Smooth muscle cell (in vitro differentiated cells): ENCODE measurements at regions not wholly inside any gene's neighbourhood (a gene's known extent, or its start where the extent isn't known, plus 50 kb on each side); places are given as distances from the start of the nearest gene placed in this dataset.

Experiments
- DNase-seq: peaks from one replicate; lab custom pipeline; 2025; ENCODE audit not compliant: unreplicated experiment; lab: John Stamatoyannopoulos, UW
- H2AFZ ChIP-seq: fragments of 200-600 bp; sonication (generic); 2 replicates; pipeline ENCODE4 v1.6.0; 2016; ENCODE audit warnings: antibody characterized with exemption, low read depth, mild to moderate bottlenecking
- H3F3A ChIP-seq: fragments of 200-600 bp; sonication (generic); 2 replicates; pipeline ENCODE4 v1.6.0; 2017; ENCODE audit warnings: antibody characterized with exemption, low read depth
- H3K27ac ChIP-seq: fragments of 200-600 bp; sonication (generic); 2 replicates; pipeline ENCODE4 v1.5.1; 2016; ENCODE audit warnings: low read depth, mild to moderate bottlenecking
- H3K27me3 ChIP-seq: fragments of 200-600 bp; sonication (generic); 2 replicates; pipeline ENCODE4 v1.6.1; 2016; ENCODE audit warnings: low read depth, mild to moderate bottlenecking
- H3K36me3 ChIP-seq: fragments of 200-600 bp; sonication (generic); 2 replicates; pipeline ENCODE4 v1.5.1; 2016; ENCODE audit warnings: low read depth
- H3K4me1 ChIP-seq: fragments of 200-600 bp; sonication (generic); 2 replicates; pipeline ENCODE4 v1.5.1; 2016; ENCODE audit warnings: low read depth
- H3K4me2 ChIP-seq: fragments of 200-600 bp; sonication (generic); 2 replicates; pipeline ENCODE4 v1.6.0; 2016; ENCODE audit warnings: mild to moderate bottlenecking
- H3K4me3 ChIP-seq: fragments of 200-600 bp; sonication (generic); 2 replicates; pipeline ENCODE4 v1.5.1; 2016; ENCODE audit warnings: mild to moderate bottlenecking
- H3K79me2 ChIP-seq: fragments of 200-600 bp; sonication (generic); 2 replicates; pipeline ENCODE4 v1.6.0; 2016; ENCODE audit warnings: low read depth, mild to moderate bottlenecking
- H3K9ac ChIP-seq: fragments of 200-600 bp; sonication (generic); 2 replicates; pipeline ENCODE4 v1.6.0; 2016; ENCODE audit warnings: low read depth
- H3K9me3 ChIP-seq: fragments of 200-600 bp; sonication (generic); replicated peaks from 2 replicates; pipeline ENCODE4 v1.5.1; 2016; ENCODE audit warnings: low read depth
- H4K20me1 ChIP-seq: fragments of 200-600 bp; sonication (generic); 2 replicates; pipeline ENCODE4 v1.6.0; 2016; ENCODE audit warnings: low read depth
- CTCF ChIP-seq: fragments of 200-600 bp; sonication (generic); IDR thresholded peaks from 2 replicates; pipeline ENCODE4 v1.5.1; 2017; ENCODE audit warnings: borderline replicate concordance, mild to moderate bottlenecking, antibody characterized with exemption; ENCODE audit not compliant: insufficient read depth, poor library complexity, severe bottlenecking
- WGBS: methylation state at CpG from one replicate; pipeline ENCODE4 v1.1.7; 2016; ENCODE audit warnings: low lambda C conversion rate; 5-methylcytosine and 5-hydroxymethylcytosine counted together

- no peaks in the 10 kb centered on the region for H3K9me3 ChIP-seq
- no peak overlapping the region for H3K27ac ChIP-seq
- no peaks in the 10 kb centered on the region for H4K20me1 ChIP-seq
- no peak for TF ChIP-seq CTCF
- no peak overlapping the region for H3K4me2 ChIP-seq
- H3K27me3 ChIP-seq = no peaks in the 10 kb centered on the region
- no peak overlapping the region for H3K4me3 ChIP-seq
- 54% methylated on average over 3 of the region's 3 CpGs for WGBS
- no peaks in the 10 kb centered on the region for H3F3A ChIP-seq
- no peak overlapping the region for H2AFZ ChIP-seq
- DNase-seq = no peak
- H3K4me1 ChIP-seq = peaks cover 16% of the 10 kb centered on the region
- no peaks in the 10 kb centered on the region for H3K36me3 ChIP-seq
- no peak overlapping the region for H3K9ac ChIP-seq
- no peaks in the 10 kb centered on the region for H3K79me2 ChIP-seq
These were observed 132.1 kb downstream of the RAB38 start for GRCh38 chr11:88043149-88043548.

- H3K27me3 ChIP-seq = no peaks in the 10 kb centered on the region
- no peaks in the 10 kb centered on the region for H3F3A ChIP-seq
- TF ChIP-seq CTCF = no peak
- peaks cover 16% of the 10 kb centered on the region for H3K4me1 ChIP-seq
- no peak overlapping the region for H2AFZ ChIP-seq
- no peak overlapping the region for H3K4me3 ChIP-seq
- no peaks in the 10 kb centered on the region for H4K20me1 ChIP-seq
- no peaks in the 10 kb centered on the region for H3K9me3 ChIP-seq
- H3K79me2 ChIP-seq = no peaks in the 10 kb centered on the region
- no peak overlapping the region for H3K9ac ChIP-seq
- DNase-seq = no peak
- no peaks in the 10 kb centered on the region for H3K36me3 ChIP-seq
- no peak overlapping the region for H3K27ac ChIP-seq
- no peak overlapping the region for H3K4me2 ChIP-seq
- 58% methylated on average over 1 of the region's 1 CpG for WGBS
These were observed 132.6 kb downstream of the RAB38 start for GRCh38 chr11:88042647-88043046.

GRCh38 chr11:88042238-88042637 is 133.0 kb downstream of the RAB38 start:
- no peaks in the 10 kb centered on the region for H3K79me2 ChIP-seq
- no peaks in the 10 kb centered on the region for H3K9me3 ChIP-seq
- no peaks in the 10 kb centered on the region for H3K36me3 ChIP-seq
- H3K4me3 ChIP-seq = no peak overlapping the region
- no peaks in the 10 kb centered on the region for H3K27me3 ChIP-seq
- WGBS = 47% methylated on average over 2 of the region's 2 CpGs
- no peaks in the 10 kb centered on the region for H4K20me1 ChIP-seq
- no peak overlapping the region for H2AFZ ChIP-seq
- H3K9ac ChIP-seq = no peak overlapping the region
- no peak overlapping the region for H3K27ac ChIP-seq
- TF ChIP-seq CTCF = no peak
- no peak overlapping the region for H3K4me2 ChIP-seq
- H3F3A ChIP-seq = no peaks in the 10 kb centered on the region
- DNase-seq = no peak
- peaks cover 16% of the 10 kb centered on the region for H3K4me1 ChIP-seq

- no peak overlapping the region for H3K27ac ChIP-seq
- H3K4me1 ChIP-seq = peaks cover 16% of the 10 kb centered on the region
- no peaks in the 10 kb centered on the region for H3F3A ChIP-seq
- DNase-seq = no peak
- no peaks in the 10 kb centered on the region for H4K20me1 ChIP-seq
- no peak for TF ChIP-seq CTCF
- no peaks in the 10 kb centered on the region for H3K79me2 ChIP-seq
- H3K27me3 ChIP-seq = no peaks in the 10 kb centered on the region
- H3K9ac ChIP-seq = no peak overlapping the region
- WGBS = 69% methylated on average over 2 of the region's 2 CpGs
- H3K36me3 ChIP-seq = no peaks in the 10 kb centered on the region
- no peak overlapping the region for H3K4me2 ChIP-seq
- no peak overlapping the region for H3K4me3 ChIP-seq
- no peak overlapping the region for H2AFZ ChIP-seq
- H3K9me3 ChIP-seq = no peaks in the 10 kb centered on the region
These were observed 133.6 kb downstream of the RAB38 start for GRCh38 chr11:88041679-88042078.
